ENCODE measurements at regions not wholly inside any gene's neighbourhood (a gene's known extent, or its start where the extent isn't known, plus 50 kb on each side); places are given as distances from the start of the nearest gene placed in this dataset.

DNA sequence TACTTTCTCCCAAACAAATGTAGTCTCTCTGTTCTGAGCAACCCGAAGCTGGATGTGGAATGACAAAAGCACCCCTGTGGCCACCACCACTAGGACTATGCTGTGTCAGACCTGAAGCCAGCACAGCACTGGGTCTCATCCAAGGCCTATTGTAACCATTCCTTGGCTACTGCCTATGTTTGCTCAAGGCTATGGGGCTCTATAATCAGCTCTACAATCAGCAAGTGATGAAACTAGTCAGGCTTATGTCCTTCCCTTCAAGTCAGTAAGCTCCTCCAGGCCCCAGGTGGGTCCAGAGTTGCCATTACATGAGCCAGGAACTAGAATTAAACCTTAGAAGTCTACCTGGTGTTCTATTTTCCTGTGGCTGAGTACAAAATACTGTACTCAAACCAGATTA is 370.2 kb downstream of the TBX15 start:
- no peak for TF ChIP-seq CTCF (conservative IDR thresholded peaks at IDR 0.05; ENCODE audit: low read length)
- no peak for TF ChIP-seq EZH2phosphoT487 (IDR thresholded peaks at IDR 0.05; ENCODE audit: borderline replicate concordance)

Data from Loucy (cell line).